ENCODE measurements at regions not wholly inside any gene's neighbourhood (a gene's known extent, or its start where the extent isn't known, plus 50 kb on each side); places are given as distances from the start of the nearest gene placed in this dataset.
"Not testable (repeated sequence)": the region's sequence is repeated elsewhere in the genome, so short reads cannot be mapped to it uniquely, and the experiment has no call there.

GRCh38 chr16:72596373-72596772 lies 424.4 kb upstream of the PMFBP1 start:
- H3K4me3 ChIP-seq: no peak overlapping the region
- H3K9me3 ChIP-seq: no peaks in the 10 kb centered on the region
- TF ChIP-seq, protein P1, sequence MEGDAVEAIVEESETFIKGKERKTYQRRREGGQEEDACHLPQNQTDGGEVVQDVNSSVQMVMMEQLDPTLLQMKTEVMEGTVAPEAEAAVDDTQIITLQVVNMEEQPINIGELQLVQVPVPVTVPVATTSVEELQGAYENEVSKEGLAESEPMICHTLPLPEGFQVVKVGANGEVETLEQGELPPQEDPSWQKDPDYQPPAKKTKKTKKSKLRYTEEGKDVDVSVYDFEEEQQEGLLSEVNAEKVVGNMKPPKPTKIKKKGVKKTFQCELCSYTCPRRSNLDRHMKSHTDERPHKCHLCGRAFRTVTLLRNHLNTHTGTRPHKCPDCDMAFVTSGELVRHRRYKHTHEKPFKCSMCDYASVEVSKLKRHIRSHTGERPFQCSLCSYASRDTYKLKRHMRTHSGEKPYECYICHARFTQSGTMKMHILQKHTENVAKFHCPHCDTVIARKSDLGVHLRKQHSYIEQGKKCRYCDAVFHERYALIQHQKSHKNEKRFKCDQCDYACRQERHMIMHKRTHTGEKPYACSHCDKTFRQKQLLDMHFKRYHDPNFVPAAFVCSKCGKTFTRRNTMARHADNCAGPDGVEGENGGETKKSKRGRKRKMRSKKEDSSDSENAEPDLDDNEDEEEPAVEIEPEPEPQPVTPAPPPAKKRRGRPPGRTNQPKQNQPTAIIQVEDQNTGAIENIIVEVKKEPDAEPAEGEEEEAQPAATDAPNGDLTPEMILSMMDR (IDR thresholded peaks at IDR 0.05): no peak
- ATAC-seq (no peak), DNase-seq (no peak)
- H3K36me3 ChIP-seq (ENCODE audit: low read depth): no peaks in the 10 kb centered on the region
- no peaks in the 10 kb centered on the region for H3K4me1 ChIP-seq (ENCODE audit: low read depth)
- intact Hi-C loops (cut with DNase I, micrococcal nuclease): no loop called here

DNA sequence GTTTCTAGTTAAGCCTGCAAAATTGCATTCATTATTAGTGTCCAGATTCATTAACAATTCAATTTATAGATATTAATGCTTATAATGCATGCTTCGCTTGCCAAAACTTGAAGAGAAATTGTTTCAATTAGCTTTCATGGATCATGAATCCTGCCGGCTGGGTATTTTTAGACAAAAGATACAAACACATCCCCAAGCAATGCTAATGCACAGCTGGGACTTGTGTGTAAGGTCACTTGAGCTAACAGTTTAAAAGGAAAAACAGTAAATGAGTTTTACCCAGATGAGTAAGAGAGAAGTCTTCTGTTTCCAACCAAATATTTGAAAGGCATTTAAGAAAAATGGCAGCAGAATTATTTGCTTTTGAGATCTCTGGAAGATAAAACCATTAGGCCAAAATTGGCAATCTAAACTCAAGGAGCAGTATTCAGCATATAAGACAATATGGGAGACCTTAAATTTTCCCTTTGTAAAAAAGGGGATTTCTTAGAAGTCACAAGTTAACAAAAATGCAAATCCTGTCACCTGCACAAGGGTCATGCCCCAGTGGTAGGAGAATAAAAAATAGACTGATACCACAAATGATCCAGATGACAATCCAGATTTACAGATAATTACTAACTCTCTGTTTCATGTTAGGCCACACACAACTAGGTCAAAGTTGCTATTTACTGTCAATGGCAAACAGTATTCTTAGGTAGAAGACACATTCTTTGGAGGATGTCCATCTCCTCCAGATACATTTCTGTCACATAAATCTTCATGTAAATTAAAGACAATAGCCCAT lies 418.4 kb upstream of the PMFBP1 start:
- no peak for ATAC-seq
- no peaks in the 10 kb centered on the region for H3K36me3 ChIP-seq (ENCODE audit: low read depth)
- H3K4me3 ChIP-seq: no peak overlapping the region
- TF ChIP-seq, protein P1 (IDR thresholded peaks at IDR 0.05): no peak
- intact Hi-C loops (cut with DNase I, micrococcal nuclease): no loop called here
- no peak for DNase-seq
- H3K4me1 ChIP-seq (ENCODE audit: low read depth): no peaks in the 10 kb centered on the region
- no peaks in the 10 kb centered on the region for H3K9me3 ChIP-seq

GRCh38 chr16:72588551-72588950 lies 416.6 kb upstream of the PMFBP1 start:
- TF ChIP-seq, protein P1 (IDR thresholded peaks at IDR 0.05): no peak
- ATAC-seq (no peak), DNase-seq (no peak)
- intact Hi-C loops (cut with DNase I, micrococcal nuclease): no loop called here
- Histone ChIP-seq H3K4me3 (no peak overlapping the region), H3K36me3 (ENCODE audit: low read depth) (no peaks in the 10 kb centered on the region), H3K9me3 (no peaks in the 10 kb centered on the region), H3K4me1 (ENCODE audit: low read depth) (no peaks in the 10 kb centered on the region)

GRCh38 chr16:72578061-72578460 lies 406.1 kb upstream of the PMFBP1 start:
- H3K9me3 ChIP-seq; H3K4me1 ChIP-seq (ENCODE audit: low read depth); DNase-seq; ATAC-seq; H3K4me3 ChIP-seq; intact Hi-C loops (cut with DNase I, micrococcal nuclease); H3K36me3 ChIP-seq (ENCODE audit: low read depth): not testable (repeated sequence)

- H3K9me3 ChIP-seq: no peaks in the 10 kb centered on the region
- TF ChIP-seq, protein P1 (IDR thresholded peaks at IDR 0.05): no peak
- DNase-seq (no peak), ATAC-seq (no peak)
- H3K36me3 ChIP-seq (ENCODE audit: low read depth): no peaks in the 10 kb centered on the region
- intact Hi-C loops (cut with DNase I, micrococcal nuclease): no loop called here
- H3K4me3 ChIP-seq: no peak overlapping the region
- no peaks in the 10 kb centered on the region for H3K4me1 ChIP-seq (ENCODE audit: low read depth)
Observed at GRCh38 chr16:72576189-72576588, 404.2 kb upstream of the PMFBP1 start.

GRCh38 chr16:72569677-72570076 lies 397.7 kb upstream of the PMFBP1 start:
- ATAC-seq (no peak), DNase-seq (no peak)
- intact Hi-C loops (cut with DNase I, micrococcal nuclease): no loop called here
- Histone ChIP-seq H3K4me1 (ENCODE audit: low read depth) (peaks cover 4% of the 10 kb centered on the region), H3K36me3 (ENCODE audit: low read depth) (no peaks in the 10 kb centered on the region), H3K4me3 (no peak overlapping the region), H3K9me3 (no peaks in the 10 kb centered on the region)
- TF ChIP-seq, protein P1 (IDR thresholded peaks at IDR 0.05): no peak
